ENCODE measurements at regions not wholly inside any gene's neighbourhood (a gene's known extent, or its start where the extent isn't known, plus 50 kb on each side); places are given as distances from the start of the nearest gene placed in this dataset.

GRCh38 chr1:208302699-208303238, 58.6 kb upstream of the PLXNA2 start:
- TF ChIP-seq, protein P1, sequence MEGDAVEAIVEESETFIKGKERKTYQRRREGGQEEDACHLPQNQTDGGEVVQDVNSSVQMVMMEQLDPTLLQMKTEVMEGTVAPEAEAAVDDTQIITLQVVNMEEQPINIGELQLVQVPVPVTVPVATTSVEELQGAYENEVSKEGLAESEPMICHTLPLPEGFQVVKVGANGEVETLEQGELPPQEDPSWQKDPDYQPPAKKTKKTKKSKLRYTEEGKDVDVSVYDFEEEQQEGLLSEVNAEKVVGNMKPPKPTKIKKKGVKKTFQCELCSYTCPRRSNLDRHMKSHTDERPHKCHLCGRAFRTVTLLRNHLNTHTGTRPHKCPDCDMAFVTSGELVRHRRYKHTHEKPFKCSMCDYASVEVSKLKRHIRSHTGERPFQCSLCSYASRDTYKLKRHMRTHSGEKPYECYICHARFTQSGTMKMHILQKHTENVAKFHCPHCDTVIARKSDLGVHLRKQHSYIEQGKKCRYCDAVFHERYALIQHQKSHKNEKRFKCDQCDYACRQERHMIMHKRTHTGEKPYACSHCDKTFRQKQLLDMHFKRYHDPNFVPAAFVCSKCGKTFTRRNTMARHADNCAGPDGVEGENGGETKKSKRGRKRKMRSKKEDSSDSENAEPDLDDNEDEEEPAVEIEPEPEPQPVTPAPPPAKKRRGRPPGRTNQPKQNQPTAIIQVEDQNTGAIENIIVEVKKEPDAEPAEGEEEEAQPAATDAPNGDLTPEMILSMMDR (conservative IDR thresholded peaks at IDR 0.05; ENCODE audit: low read length) = no peak
- TF ChIP-seq EZH2phosphoT487 (IDR thresholded peaks at IDR 0.05; ENCODE audit: borderline replicate concordance) = no peak

All from Loucy (cell line).